DOHH2 (cell line): ENCODE measurements at regions not wholly inside any gene's neighbourhood (a gene's known extent, or its start where the extent isn't known, plus 50 kb on each side); places are given as distances from the start of the nearest gene placed in this dataset.

ENCODE experiments used
- H3F3A ChIP-seq: fragments of 200-600 bp; sonication (generic), shearing (Covaris generic); 2 replicates; pipeline ENCODE4 v1.6.0; 2016; ENCODE audit warnings: antibody characterized with exemption, mild to moderate bottlenecking; ENCODE audit not compliant: control insufficient read depth, insufficient read depth
- H3K27ac ChIP-seq: fragments of 200-600 bp; sonication (generic); 2 replicates; pipeline ENCODE4 v1.5.1; 2014; ENCODE audit warnings: low read depth, mild to moderate bottlenecking, low read length, moderate library complexity
- H3K27me3 ChIP-seq: fragments of 200-600 bp; sonication (generic); 2 replicates; pipeline ENCODE4 v1.6.1; 2014; ENCODE audit warnings: mild to moderate bottlenecking, low read length, mixed read lengths; ENCODE audit not compliant: control insufficient read depth
- H3K36me3 ChIP-seq: fragments of 200-600 bp; sonication (generic); 2 replicates; pipeline ENCODE4 v1.6.1; 2014; ENCODE audit warnings: mild to moderate bottlenecking, low read length, moderate library complexity, mixed read lengths; ENCODE audit not compliant: control insufficient read depth
- H3K4me1 ChIP-seq: fragments of 200-600 bp; sonication (generic); 2 replicates; pipeline ENCODE4 v1.6.1; 2014; ENCODE audit warnings: mild to moderate bottlenecking, low read length, mixed read lengths; ENCODE audit not compliant: control insufficient read depth
- H3K4me2 ChIP-seq: fragments of 200-600 bp; sonication (generic); 2 replicates; pipeline ENCODE4 v1.6.0; 2014; ENCODE audit warnings: mild to moderate bottlenecking, low read length, moderate library complexity
- H3K4me3 ChIP-seq: fragments of 200-600 bp; sonication (generic); 2 replicates; pipeline ENCODE4 v1.5.1; 2014; ENCODE audit warnings: mild to moderate bottlenecking, low read length, mixed read lengths
- H3K79me2 ChIP-seq: fragments of 200-600 bp; sonication (generic); 2 replicates; pipeline ENCODE4 v1.6.1; 2014; ENCODE audit warnings: mild to moderate bottlenecking, low read length, mixed read lengths; ENCODE audit not compliant: control insufficient read depth
- H3K9me2 ChIP-seq: fragments of 200-600 bp; sonication (generic); replicated peaks from 2 replicates; pipeline ENCODE4 v1.6.1; 2014; ENCODE audit warnings: mild to moderate bottlenecking, low read length, mixed read lengths; ENCODE audit not compliant: control insufficient read depth
- H3K9me3 ChIP-seq: fragments of 200-600 bp; sonication (generic); 2 replicates; pipeline ENCODE4 v1.6.1; 2014; ENCODE audit warnings: antibody characterized with exemption, low read length, mixed read lengths; ENCODE audit not compliant: control insufficient read depth, insufficient read depth
- H4K20me1 ChIP-seq: fragments of 200-600 bp; sonication (generic); 2 replicates; pipeline ENCODE4 v1.6.0; 2014; ENCODE audit warnings: low read depth, mild to moderate bottlenecking, antibody characterized with exemption, low read length, moderate library complexity; ENCODE audit not compliant: control insufficient read depth, insufficient read depth
- CTCF ChIP-seq: fragments of 200-600 bp; sonication (generic); IDR thresholded peaks from one replicate; pipeline ENCODE4 v1.5.1; 2014; ENCODE audit warnings: antibody characterized with exemption, mild to moderate bottlenecking, low read depth, low read length; ENCODE audit not compliant: poor library complexity, severe bottlenecking
- EZH2phosphoT487 ChIP-seq: fragments of 200-600 bp; sonication (generic); IDR thresholded peaks from 2 replicates; pipeline ENCODE4 v1.6.1; 2017; ENCODE audit warnings: borderline replicate concordance, mild to moderate bottlenecking, antibody characterized with exemption, low read length, moderate library complexity, mixed read lengths

GRCh38 chr6:141996823-141997222 lies 135.9 kb upstream of the GJE1 start:
- no peaks in the 10 kb centered on the region for H3F3A ChIP-seq
- no peaks in the 10 kb centered on the region for H3K27me3 ChIP-seq
- H3K4me2 ChIP-seq: no peak overlapping the region
- H3K4me3 ChIP-seq: no peak overlapping the region
- no peaks in the 10 kb centered on the region for H3K79me2 ChIP-seq
- H4K20me1 ChIP-seq: no peaks in the 10 kb centered on the region
- H3K36me3 ChIP-seq: no peaks in the 10 kb centered on the region
- no peak for TF ChIP-seq EZH2phosphoT487
- no peak for TF ChIP-seq CTCF
- H3K9me2 ChIP-seq: no peaks in the 10 kb centered on the region
- H3K4me1 ChIP-seq: no peaks in the 10 kb centered on the region
- no peaks in the 10 kb centered on the region for H3K9me3 ChIP-seq
- no peak overlapping the region for H3K27ac ChIP-seq

GRCh38 chr6:141992109-141992508 lies 140.6 kb upstream of the GJE1 start:
- no peak for TF ChIP-seq CTCF
- TF ChIP-seq EZH2phosphoT487: no peak
- H3K9me2 ChIP-seq: no peaks in the 10 kb centered on the region

GRCh38 chr6:141990840-141991239 lies 141.9 kb upstream of the GJE1 start:
- Histone ChIP-seq H3F3A (no peaks in the 10 kb centered on the region), H3K27ac (no peak overlapping the region), H3K27me3 (no peaks in the 10 kb centered on the region), H4K20me1 (no peaks in the 10 kb centered on the region), H3K4me1 (no peaks in the 10 kb centered on the region), H3K4me2 (no peak overlapping the region), H3K9me2 (no peaks in the 10 kb centered on the region), H3K9me3 (no peaks in the 10 kb centered on the region), H3K79me2 (no peaks in the 10 kb centered on the region), H3K36me3 (no peaks in the 10 kb centered on the region), H3K4me3 (no peak overlapping the region)
- no peak for TF ChIP-seq CTCF
- no peak for TF ChIP-seq EZH2phosphoT487

More at GRCh38 chr6:141992109-141992508, 140.6 kb upstream of the GJE1 start:
- Histone ChIP-seq H3F3A (no peaks in the 10 kb centered on the region), H4K20me1 (no peaks in the 10 kb centered on the region), H3K36me3 (no peaks in the 10 kb centered on the region), H3K4me1 (no peaks in the 10 kb centered on the region), H3K27me3 (no peaks in the 10 kb centered on the region), H3K79me2 (no peaks in the 10 kb centered on the region), H3K9me3 (no peaks in the 10 kb centered on the region), H3K4me3 (no peak overlapping the region), H3K4me2 (no peak overlapping the region), H3K27ac (no peak overlapping the region)

GRCh38 chr6:141989706-141989959 lies 143.1 kb upstream of the GJE1 start:
- Histone ChIP-seq H3K36me3 (no peaks in the 10 kb centered on the region), H3K4me1 (no peaks in the 10 kb centered on the region), H4K20me1 (no peaks in the 10 kb centered on the region), H3K9me3 (no peaks in the 10 kb centered on the region), H3K4me2 (no peak overlapping the region), H3K27me3 (no peaks in the 10 kb centered on the region), H3K4me3 (no peak overlapping the region), H3K9me2 (no peaks in the 10 kb centered on the region), H3K79me2 (no peaks in the 10 kb centered on the region), H3F3A (no peaks in the 10 kb centered on the region), H3K27ac (no peak overlapping the region)
- TF ChIP-seq EZH2phosphoT487: no peak
- no peak for TF ChIP-seq CTCF
